OCI-LY3 (cell line): ENCODE measurements at regions not wholly inside any gene's neighbourhood (a gene's known extent, or its start where the extent isn't known, plus 50 kb on each side); places are given as distances from the start of the nearest gene placed in this dataset.

ENCODE experiments used
- H2AFZ ChIP-seq: fragments of 200-600, 300-600 bp; shearing (Covaris generic); 2 replicates; pipeline ENCODE4 v1.6.0; 2014; ENCODE audit warnings: antibody characterized with exemption, low read depth, low read length
- H3K27ac ChIP-seq: fragments of 200-600, 300-600 bp; sonication (generic); 2 replicates; pipeline ENCODE4 v1.5.1; 2014; ENCODE audit warnings: mild to moderate bottlenecking, low read length, moderate library complexity, mixed read lengths
- H3K27me3 ChIP-seq: fragments of 200-600, 300-600 bp; sonication (generic); 2 replicates; pipeline ENCODE4 v1.6.1; 2014; ENCODE audit warnings: low read depth, low read length, mixed read lengths
- H3K36me3 ChIP-seq: fragments of 200-600, 300-600 bp; sonication (generic); replicated peaks from 2 replicates; pipeline ENCODE3; 2014; ENCODE audit warnings: low read depth, low read length, mixed read lengths
- H3K4me1 ChIP-seq: fragments of 300-600, 200-600 bp; sonication (generic); 2 replicates; pipeline ENCODE4 v1.6.1; 2014; ENCODE audit warnings: low read length, mixed read lengths
- H3K4me2 ChIP-seq: fragments of 200-600, 300-600 bp; sonication (generic); 2 replicates; pipeline ENCODE4 v1.6.1; 2014; ENCODE audit warnings: low read length, mixed read lengths
- H3K4me3 ChIP-seq: fragments of 300-600, 200-600 bp; sonication (generic); 2 replicates; pipeline ENCODE4 v1.5.1; 2014; ENCODE audit warnings: antibody characterized with exemption, mild to moderate bottlenecking, low read length, moderate library complexity
- H3K79me2 ChIP-seq: fragments of 300-600, 200-600 bp; shearing (Covaris generic); 2 replicates; pipeline ENCODE4 v1.6.1; 2014; ENCODE audit warnings: mild to moderate bottlenecking, low read length, mixed read lengths
- H3K9ac ChIP-seq: fragments of 300-600, 200-600 bp; shearing (Covaris generic); 2 replicates; pipeline ENCODE4 v1.6.0; 2014; ENCODE audit warnings: mild to moderate bottlenecking, low read length, moderate library complexity
- H3K9me3 ChIP-seq: fragments of 200-600, 300-600 bp; shearing (Covaris generic); 2 replicates; pipeline ENCODE4 v1.6.1; 2014; ENCODE audit warnings: low read length, mixed read lengths; ENCODE audit not compliant: insufficient read depth
- H4K20me1 ChIP-seq: fragments of 200-600, 300-600 bp; sonication (generic); 2 replicates; pipeline ENCODE4 v1.6.1; 2016; ENCODE audit warnings: low read length, mixed read lengths; ENCODE audit not compliant: insufficient read depth
- CTCF ChIP-seq: fragments of 200-600, 300-600 bp; sonication (generic); IDR thresholded peaks from 2 replicates; pipeline ENCODE4 v1.5.1; 2014; ENCODE audit warnings: antibody characterized with exemption, low read length, low read depth
- EZH2phosphoT487 ChIP-seq: fragments of 200-600 bp; shearing (Covaris generic); IDR thresholded peaks from 2 replicates; pipeline ENCODE4 v1.6.1; 2018; ENCODE audit warnings: antibody characterized with exemption, mixed run types, low read depth

- peaks cover 14% of the 10 kb centered on the region for H3K4me1 ChIP-seq
- no peaks in the 10 kb centered on the region for H3K79me2 ChIP-seq
- H3K9me3 ChIP-seq: no peaks in the 10 kb centered on the region
- no peak overlapping the region for H3K9ac ChIP-seq
- no peaks in the 10 kb centered on the region; the same call in 1 of the 2 replicates for H3K27me3 ChIP-seq
- no peak overlapping the region for H3K27ac ChIP-seq
- no peak overlapping the region for H2AFZ ChIP-seq
- no peak for TF ChIP-seq EZH2phosphoT487
- TF ChIP-seq CTCF: no peak
- no peaks in the 10 kb centered on the region for H4K20me1 ChIP-seq
- H3K4me2 ChIP-seq: no peak overlapping the region
- H3K36me3 ChIP-seq: no peaks in the 10 kb centered on the region
- H3K4me3 ChIP-seq: no peak overlapping the region
These were observed 72.7 kb upstream of the TCF21 start for GRCh38 chr6:133816171-133816570.

- no peaks in the 10 kb centered on the region for H3K9me3 ChIP-seq
- H3K4me2 ChIP-seq: no peak overlapping the region
- H3K36me3 ChIP-seq: no peaks in the 10 kb centered on the region
- no peaks in the 10 kb centered on the region for H3K27me3 ChIP-seq
- no peak overlapping the region for H3K4me3 ChIP-seq
- H3K79me2 ChIP-seq: no peaks in the 10 kb centered on the region
- H2AFZ ChIP-seq: no peak overlapping the region
- H3K4me1 ChIP-seq: peaks cover 14% of the 10 kb centered on the region
- H3K27ac ChIP-seq: no peak overlapping the region
- no peaks in the 10 kb centered on the region for H4K20me1 ChIP-seq
- TF ChIP-seq EZH2phosphoT487: no peak
- peak; percentile 40 for TF ChIP-seq CTCF
- no peak overlapping the region for H3K9ac ChIP-seq
These were observed 71.4 kb upstream of the TCF21 start for GRCh38 chr6:133817460-133818047.

GRCh38 chr6:133818320-133818719, 70.6 kb upstream of the TCF21 start:
- Histone ChIP-seq H3K79me2 (no peaks in the 10 kb centered on the region), H3K9ac (no peak overlapping the region), H3K27ac (no peak overlapping the region), H3K27me3 (no peaks in the 10 kb centered on the region), H3K36me3 (no peaks in the 10 kb centered on the region), H3K4me2 (no peak overlapping the region), H3K4me3 (no peak overlapping the region), H3K4me1 (peaks cover 14% of the 10 kb centered on the region), H4K20me1 (no peaks in the 10 kb centered on the region), H2AFZ (no peak overlapping the region), H3K9me3 (no peaks in the 10 kb centered on the region)
- TF ChIP-seq EZH2phosphoT487 (no peak), CTCF (no peak)

GRCh38 chr6:133820208-133820607, 68.7 kb upstream of the TCF21 start:
- Histone ChIP-seq H3K4me2 (no peak overlapping the region), H3K9ac (no peak overlapping the region), H3K27ac (no peak overlapping the region), H2AFZ (no peak overlapping the region), H3K79me2 (no peaks in the 10 kb centered on the region), H3K4me3 (no peak overlapping the region), H3K4me1 (peaks cover 2% of the 10 kb centered on the region), H3K9me3 (no peaks in the 10 kb centered on the region), H3K27me3 (no peaks in the 10 kb centered on the region), H4K20me1 (no peaks in the 10 kb centered on the region), H3K36me3 (no peaks in the 10 kb centered on the region)
- TF ChIP-seq CTCF (no peak), EZH2phosphoT487 (no peak)
